ENCODE measurements at regions not wholly inside any gene's neighbourhood (a gene's known extent, or its start where the extent isn't known, plus 50 kb on each side); places are given as distances from the start of the nearest gene placed in this dataset.

DNA sequence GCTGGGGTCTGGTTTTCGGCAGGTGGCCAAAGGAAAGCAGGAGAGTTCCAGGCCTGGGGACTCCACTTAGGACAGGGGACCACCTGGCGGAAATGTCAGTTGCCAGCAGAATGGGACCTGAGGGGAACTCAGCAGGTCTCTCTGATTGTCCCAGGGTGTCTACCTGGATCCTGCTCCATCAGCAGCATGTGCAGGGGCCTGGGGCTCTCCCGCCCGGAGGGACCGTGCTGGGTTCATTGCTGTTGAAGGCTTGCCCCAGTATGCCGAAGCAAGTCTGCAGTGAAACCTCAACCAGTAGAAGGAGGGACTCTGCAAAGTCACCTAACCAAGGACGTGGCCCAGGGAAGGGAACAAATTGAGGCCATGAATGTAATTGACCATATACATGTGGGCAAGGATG lies 506.5 kb upstream of the MKI67 start:
- Mint-ChIP-seq H3K36me3 (no peaks in the 10 kb centered on the region), H3K27ac (no peak overlapping the region), H3K4me3 (no peak overlapping the region), H3K4me1 (no peaks in the 10 kb centered on the region), H3K27me3 (peaks cover 4 to 24% (median 9%) of the 10 kb centered on the region in 5 donors), H3K9me3 (peaks cover 0 to 2% (median 0%) of the 10 kb centered on the region in 9 donors)
- DNase-seq, result no peak
- POLR2A ChIA-PET, result no interaction called here
- no peak for ATAC-seq

DNA sequence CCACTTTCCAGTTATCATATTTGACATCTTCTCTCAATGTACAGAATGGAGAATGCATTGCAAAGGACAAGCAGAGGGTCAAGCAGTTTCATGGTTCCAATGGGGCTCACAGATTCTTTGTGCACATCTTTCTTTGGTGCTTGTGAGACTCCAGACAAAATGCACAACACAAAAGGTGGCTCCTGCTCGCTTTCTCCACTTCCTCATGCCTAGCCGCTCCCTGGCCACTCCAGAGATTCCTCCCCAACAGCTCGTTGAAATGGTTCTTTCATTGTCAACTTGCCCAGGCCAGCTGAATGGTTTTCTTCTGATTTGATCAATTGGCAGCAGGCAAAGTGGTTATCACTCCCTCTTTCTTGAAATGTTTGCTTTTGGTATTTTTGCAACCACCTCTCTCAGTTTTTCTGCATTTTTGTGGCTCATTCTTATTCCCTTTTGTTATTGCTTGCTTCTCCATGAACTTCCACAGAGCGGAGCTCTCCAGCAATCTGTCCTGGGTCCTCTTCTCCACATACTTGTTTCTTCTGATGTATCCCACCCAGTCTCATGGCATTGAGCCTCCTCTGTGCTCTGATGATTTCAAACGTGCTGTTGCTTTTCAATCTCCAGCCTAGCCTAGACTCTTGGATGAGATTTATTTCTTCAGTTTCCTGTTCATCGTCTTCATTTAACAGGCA lies 507.8 kb upstream of the MKI67 start:
- POLR2A ChIA-PET, result no interaction called here
- ATAC-seq (no peak), DNase-seq (no peak)
- Mint-ChIP-seq H3K9me3 (peaks cover 0 to 5% (median 2%) of the 10 kb centered on the region in 9 donors), H3K27me3 (peaks cover 4 to 24% (median 9%) of the 10 kb centered on the region in 5 donors), H3K4me3 (no peak overlapping the region), H3K36me3 (no peaks in the 10 kb centered on the region), H3K4me1 (no peaks in the 10 kb centered on the region), H3K27ac (no peak overlapping the region)

DNA sequence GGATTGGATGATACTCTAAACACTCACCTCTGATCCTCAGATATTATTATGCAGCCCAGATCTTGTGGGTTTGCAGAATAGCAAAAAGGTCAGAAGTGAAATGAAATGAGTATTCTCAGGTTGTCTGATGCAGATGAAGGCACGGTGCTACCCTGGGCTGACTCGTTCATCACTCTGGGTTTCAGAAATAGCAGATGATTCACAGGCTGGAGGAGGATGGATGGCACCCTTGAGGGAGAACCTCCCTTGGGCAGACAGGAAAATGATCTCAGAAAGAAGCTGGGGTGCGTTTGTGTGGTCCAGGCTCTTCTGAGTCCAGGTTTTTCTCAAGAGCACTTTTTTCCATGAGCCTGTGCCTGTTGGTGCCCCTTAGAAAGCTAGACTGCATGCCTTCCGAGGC lies 515.8 kb upstream of the MKI67 start:
- Mint-ChIP-seq H3K27me3 (peaks cover 2 to 11% (median 4%) of the 10 kb centered on the region in 5 donors), H3K27ac (no peak overlapping the region), H3K4me3 (no peak overlapping the region), H3K9me3 (peaks cover 0 to 6% (median 2%) of the 10 kb centered on the region in 9 donors), H3K4me1 (no peaks in the 10 kb centered on the region), H3K36me3 (no peaks in the 10 kb centered on the region)
- ATAC-seq (no peak), DNase-seq (no peak)
- POLR2A ChIA-PET, result no interaction called here

DNA sequence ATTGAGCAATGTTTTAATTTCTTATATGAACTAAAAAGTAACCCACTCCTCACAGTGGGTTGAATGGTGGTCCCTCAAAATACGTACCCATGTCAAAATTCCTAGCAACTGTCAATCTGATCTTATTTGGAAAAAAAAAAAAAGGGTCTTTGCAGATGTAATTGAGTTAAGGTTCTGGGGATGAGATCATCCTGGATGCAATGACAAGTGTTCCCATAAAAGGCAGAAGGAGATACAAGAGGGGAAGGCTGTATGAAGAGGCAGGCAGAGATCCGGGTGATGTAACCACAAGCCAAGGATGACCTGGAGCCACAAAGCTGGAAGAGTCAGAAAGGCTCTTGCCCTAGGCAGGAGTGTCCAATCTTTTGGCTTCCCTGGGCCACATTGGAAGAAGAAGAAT lies 516.3 kb upstream of the MKI67 start:
- Mint-ChIP-seq H3K9me3 (peaks cover 0 to 6% (median 2%) of the 10 kb centered on the region in 9 donors), H3K27ac (no peak overlapping the region), H3K4me3 (no peak overlapping the region), H3K36me3 (no peaks in the 10 kb centered on the region), H3K4me1 (no peaks in the 10 kb centered on the region), H3K27me3 (peaks cover 2 to 11% (median 9%) of the 10 kb centered on the region in 5 donors)
- POLR2A ChIA-PET, result no interaction called here
- ATAC-seq (no peak), DNase-seq (no peak)

DNA sequence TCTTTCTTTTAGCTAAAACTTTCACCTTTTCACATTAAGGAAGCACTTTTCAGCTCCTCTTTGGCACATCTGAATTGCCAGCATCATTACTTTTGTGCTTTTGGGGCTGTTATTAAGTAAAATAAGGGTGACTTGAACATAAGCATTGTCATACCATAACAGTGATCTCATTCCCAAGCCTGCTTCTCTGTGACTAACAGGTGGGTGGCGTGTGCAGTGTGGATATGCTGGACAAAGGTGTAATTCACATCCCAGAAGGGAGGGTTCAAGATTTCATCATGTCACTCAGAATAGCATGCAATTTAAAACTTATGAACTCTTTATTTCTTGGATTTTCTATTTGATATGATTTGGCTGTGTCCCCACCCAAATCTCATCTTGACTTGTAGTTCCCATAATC lies 517.4 kb upstream of the MKI67 start:
- peaks cover 0 to 5% (median 2%) of the 10 kb centered on the region in 9 donors for H3K9me3 Mint-ChIP-seq
- no peaks in the 10 kb centered on the region for H3K36me3 Mint-ChIP-seq
- H3K4me3 Mint-ChIP-seq, result no peak overlapping the region
- POLR2A ChIA-PET, result no interaction called here
- H3K27me3 Mint-ChIP-seq, result peaks cover 2 to 11% (median 9%) of the 10 kb centered on the region in 5 donors
- DNase-seq, result no peak
- no peak for ATAC-seq
- no peak overlapping the region for H3K27ac Mint-ChIP-seq
- no peaks in the 10 kb centered on the region for H3K4me1 Mint-ChIP-seq

DNA sequence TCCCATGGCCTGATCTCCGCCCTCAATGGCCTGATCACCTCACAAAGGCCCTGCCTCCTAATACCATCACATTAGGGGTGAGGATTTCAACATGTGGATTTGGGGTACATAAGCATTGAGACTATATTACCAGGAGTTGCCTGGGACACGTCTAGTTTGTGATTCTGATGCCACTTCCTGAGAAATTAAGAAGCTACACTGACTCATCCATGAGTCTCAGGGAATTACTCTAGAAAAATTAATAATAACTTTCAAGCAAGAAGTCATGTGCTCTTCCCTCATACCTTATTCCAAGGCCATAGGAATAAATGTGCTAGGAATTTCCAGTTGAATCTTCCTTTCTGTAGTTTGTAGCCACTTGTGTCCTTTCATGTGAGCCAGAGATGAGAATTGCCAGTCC lies 519.3 kb upstream of the MKI67 start:
- Mint-ChIP-seq H3K4me3 (no peak overlapping the region), H3K9me3 (peaks cover 0 to 6% (median 0%) of the 10 kb centered on the region in 9 donors), H3K4me1 (no peaks in the 10 kb centered on the region), H3K27ac (no peak overlapping the region), H3K36me3 (no peaks in the 10 kb centered on the region), H3K27me3 (peaks cover 2 to 15% (median 11%) of the 10 kb centered on the region in 5 donors)
- ATAC-seq, result no peak
- no peak for DNase-seq
- POLR2A ChIA-PET, result no interaction called here

DNA sequence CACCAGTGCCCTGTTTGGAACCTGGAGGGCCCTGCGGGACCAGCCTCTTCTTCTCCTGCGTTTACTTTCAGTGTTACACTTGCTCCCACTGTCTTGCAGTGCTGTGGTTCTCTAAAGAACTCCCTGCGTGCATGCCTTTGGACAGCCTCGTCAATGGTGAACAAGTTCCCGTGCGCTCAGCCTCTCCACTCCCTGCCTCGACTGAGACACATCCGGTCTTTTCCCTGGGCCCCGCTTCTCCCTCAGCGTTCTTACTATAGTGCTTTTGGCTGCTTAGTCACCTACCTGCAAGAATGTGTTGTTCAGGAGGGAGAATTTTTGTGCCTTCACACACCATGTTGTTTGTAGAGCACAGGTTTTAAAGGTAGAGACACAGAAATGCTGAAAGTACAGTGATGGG lies 520.7 kb upstream of the MKI67 start:
- H3K9me3 Mint-ChIP-seq, result peaks cover 0 to 8% (median 2%) of the 10 kb centered on the region in 9 donors
- POLR2A ChIA-PET, result no interaction called here
- no peaks in the 10 kb centered on the region for H3K36me3 Mint-ChIP-seq
- no peak overlapping the region for H3K4me3 Mint-ChIP-seq
- peaks cover 2 to 14% (median 11%) of the 10 kb centered on the region in 5 donors for H3K27me3 Mint-ChIP-seq
- no peak for ATAC-seq
- no peak overlapping the region for H3K27ac Mint-ChIP-seq
- DNase-seq, result no peak
- H3K4me1 Mint-ChIP-seq, result no peaks in the 10 kb centered on the region

DNA sequence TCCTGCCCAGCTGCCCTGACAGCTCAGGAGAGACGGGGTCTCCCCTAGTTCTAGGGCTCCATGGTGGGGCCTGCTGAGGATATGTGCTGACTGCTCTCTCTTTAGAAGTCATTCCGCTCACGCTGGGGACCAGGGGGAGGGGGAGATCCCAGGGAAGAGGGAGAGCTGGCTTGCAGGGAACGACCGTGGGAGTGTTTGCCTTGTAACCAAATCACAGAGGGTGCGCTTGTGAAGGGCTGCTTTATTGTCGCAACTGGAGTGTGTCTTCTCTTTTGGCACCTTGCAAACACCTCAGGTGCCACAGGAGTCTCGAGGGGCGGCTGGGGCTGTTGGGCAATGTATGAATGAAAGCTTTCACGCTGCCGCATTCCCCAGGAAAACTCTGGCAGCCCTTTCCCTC lies 531.3 kb upstream of the MKI67 start:
- H3K9me3 Mint-ChIP-seq, result peaks cover 0 to 9% (median 0%) of the 10 kb centered on the region in 9 donors
- peaks cover 0 to 13% (median 8%) of the 10 kb centered on the region in 5 donors for H3K27me3 Mint-ChIP-seq
- H3K27ac Mint-ChIP-seq, result peak overlapping the region in 1 of 10 donors; percentile 41
- H3K4me3 Mint-ChIP-seq, result no peak overlapping the region
- H3K36me3 Mint-ChIP-seq, result no peaks in the 10 kb centered on the region
- H3K4me1 Mint-ChIP-seq, result no peaks in the 10 kb centered on the region
- no peak for DNase-seq
- POLR2A ChIA-PET, result no interaction called here
- no peak for ATAC-seq

DNA sequence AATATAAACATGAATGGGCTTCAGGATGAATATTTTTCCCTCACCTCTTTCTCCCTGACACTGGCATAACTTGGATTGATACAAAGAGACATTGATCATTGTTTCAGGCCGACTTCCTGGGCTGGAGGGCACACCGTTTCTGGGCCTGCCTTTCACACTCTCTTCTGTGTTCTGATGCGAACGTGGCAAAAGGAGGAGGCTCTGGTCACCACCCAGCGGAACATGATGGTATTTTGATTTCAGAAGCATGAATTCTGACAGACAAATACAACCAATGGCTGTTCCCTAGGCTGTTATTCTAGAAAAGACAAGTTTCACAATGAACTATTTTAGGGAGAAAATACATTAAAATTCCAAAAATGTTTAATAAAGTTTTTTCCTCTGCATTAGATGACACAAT lies 534.5 kb upstream of the MKI67 start:
- Mint-ChIP-seq H3K27me3 (peaks cover 10 to 28% (median 16%) of the 10 kb centered on the region in 5 donors), H3K4me1 (no peaks in the 10 kb centered on the region), H3K27ac (no peak overlapping the region), H3K4me3 (no peak overlapping the region), H3K9me3 (peaks cover 0 to 28% (median 9%) of the 10 kb centered on the region in 9 donors), H3K36me3 (peaks cover 0 to 9% (median 0%) of the 10 kb centered on the region in 3 donors)
- DNase-seq (no peak), ATAC-seq (no peak)
- POLR2A ChIA-PET, result no interaction called here

DNA sequence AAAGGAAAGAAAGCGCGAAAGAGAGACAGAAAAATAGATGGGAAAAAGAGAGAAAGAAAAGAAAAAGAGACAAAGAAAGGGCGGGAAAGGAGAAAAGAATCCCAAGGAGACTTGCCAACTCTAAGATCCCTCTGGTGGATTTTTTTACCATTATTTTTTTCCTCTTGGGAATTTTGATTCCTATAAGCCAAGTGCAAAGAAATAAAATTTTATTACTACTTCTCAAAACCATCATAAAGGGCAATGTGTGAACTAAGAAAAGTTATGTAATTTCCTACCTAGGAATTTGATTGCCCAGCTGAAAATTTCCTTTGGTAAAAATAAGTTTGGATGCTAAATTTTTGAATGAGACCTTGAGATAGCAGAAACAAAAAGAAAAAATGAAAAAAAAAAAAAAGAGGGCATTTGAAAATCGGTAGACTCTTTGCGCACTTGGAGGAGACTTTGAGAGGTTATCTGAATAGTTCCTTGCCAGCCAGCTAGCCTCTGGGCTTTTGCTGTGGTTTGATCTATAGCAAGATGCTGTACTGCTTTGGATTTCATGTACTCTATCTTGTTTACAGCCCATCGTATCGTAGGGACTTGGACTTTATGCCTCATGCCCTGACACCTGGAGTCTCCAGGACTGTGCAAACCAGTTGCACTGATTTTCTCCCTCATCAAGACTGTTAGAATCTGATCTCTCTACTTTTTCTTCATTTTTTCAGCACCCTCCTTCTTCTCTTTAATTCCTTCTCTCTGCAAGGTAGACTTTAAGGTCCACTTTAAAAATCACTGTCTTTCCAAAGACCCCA lies 535.4 kb upstream of the MKI67 start:
- POLR2A ChIA-PET, result interaction anchor here (0.6 kb wide), 1 partner anchor 1168 kb away, joined by 3 read pairs; no protein-coding TSS in a partner anchor
- no peak for DNase-seq
- peaks cover 10 to 28% (median 16%) of the 10 kb centered on the region in 5 donors for H3K27me3 Mint-ChIP-seq

DNA sequence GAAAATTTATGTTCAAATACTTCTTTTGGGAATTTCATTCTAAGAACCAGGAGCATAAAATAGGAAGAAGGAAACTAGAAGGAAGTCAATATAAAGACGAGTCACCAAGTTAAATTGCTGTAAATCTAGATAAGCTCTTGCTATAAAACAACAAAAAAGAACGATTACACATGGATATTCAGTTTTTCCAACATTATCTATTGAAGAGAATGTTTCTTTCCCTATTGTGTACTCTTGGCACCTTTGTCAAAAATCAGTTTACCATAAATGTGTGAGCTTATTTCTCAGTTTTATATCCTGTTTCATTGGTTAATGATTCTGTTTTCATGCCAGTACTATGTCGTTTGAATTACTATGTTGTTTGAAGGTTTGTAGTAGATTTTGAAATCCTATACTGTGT lies 536.3 kb upstream of the MKI67 start:
- Mint-ChIP-seq H3K36me3 (peaks cover 0 to 9% (median 0%) of the 10 kb centered on the region in 3 donors), H3K4me1 (no peaks in the 10 kb centered on the region), H3K27ac (no peak overlapping the region), H3K9me3 (peaks cover 0 to 28% (median 9%) of the 10 kb centered on the region in 9 donors), H3K4me3 (no peak overlapping the region), H3K27me3 (peaks cover 10 to 28% (median 16%) of the 10 kb centered on the region in 5 donors)
- DNase-seq (no peak), ATAC-seq (no peak)
- POLR2A ChIA-PET, result interaction anchor here (0.6 kb wide), 1 partner anchor 9 kb away, joined by 3 read pairs; no protein-coding TSS in a partner anchor

More for the DNA sequence above, 535.4 kb upstream of the MKI67 start:
- Mint-ChIP-seq H3K36me3 (peaks cover 0 to 9% (median 0%) of the 10 kb centered on the region in 3 donors), H3K9me3 (peaks cover 0 to 28% (median 9%) of the 10 kb centered on the region in 9 donors), H3K4me1 (no peaks in the 10 kb centered on the region), H3K27ac (no peak overlapping the region), H3K4me3 (no peak overlapping the region)
- ATAC-seq, result no peak

DNA sequence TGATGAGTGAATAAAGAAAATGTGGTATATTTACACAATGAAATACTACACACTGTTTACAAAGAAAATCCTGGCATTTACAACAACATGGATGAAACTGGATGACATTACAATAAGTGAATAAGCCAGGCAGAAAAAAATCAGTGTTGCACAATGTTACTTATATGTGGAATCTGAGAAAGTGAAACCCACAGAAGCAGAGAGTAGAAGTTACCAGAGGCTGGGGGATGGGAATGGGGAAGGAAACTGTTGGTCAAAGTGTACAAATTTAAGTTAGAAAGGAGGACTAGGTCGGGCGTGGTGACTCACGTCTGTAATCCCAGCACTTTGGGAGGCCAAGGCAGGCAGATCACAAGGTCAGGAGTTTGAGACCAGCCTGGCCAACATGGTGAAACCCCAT lies 538.5 kb upstream of the MKI67 start:
- peaks cover 0 to 9% (median 0%) of the 10 kb centered on the region in 3 donors for H3K36me3 Mint-ChIP-seq
- POLR2A ChIA-PET, result no interaction called here
- ATAC-seq (no peak), DNase-seq (no peak)
- H3K4me3 Mint-ChIP-seq, result no peak overlapping the region
- H3K27ac Mint-ChIP-seq, result no peak overlapping the region
- H3K27me3 Mint-ChIP-seq, result peaks cover 10 to 26% (median 14%) of the 10 kb centered on the region in 5 donors
- H3K4me1 Mint-ChIP-seq, result no peaks in the 10 kb centered on the region
- H3K9me3 Mint-ChIP-seq, result peaks cover 0 to 28% (median 10%) of the 10 kb centered on the region in 9 donors

DNA sequence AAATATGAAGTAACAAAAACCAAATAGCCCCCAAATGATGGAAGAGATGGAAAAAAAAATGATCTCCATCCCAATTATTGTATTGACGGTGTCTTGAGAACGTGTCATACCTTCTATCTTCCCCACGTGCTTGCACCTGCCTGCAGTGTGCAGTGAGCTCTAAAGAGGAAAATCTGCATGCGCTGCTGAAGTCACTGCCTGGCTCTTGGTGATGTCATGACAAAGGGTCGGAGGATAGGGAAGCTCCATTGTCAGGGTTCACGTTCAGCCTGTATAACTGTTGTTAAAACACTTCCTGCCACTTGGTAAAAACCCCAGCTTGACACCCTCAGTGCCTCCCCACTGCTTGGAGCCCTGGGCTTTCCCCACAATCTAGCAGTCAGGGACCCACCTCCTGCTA lies 549.2 kb upstream of the MKI67 start:
- H3K4me1 Mint-ChIP-seq, result no peaks in the 10 kb centered on the region
- peaks cover 2 to 18% (median 16%) of the 10 kb centered on the region in 5 donors for H3K27me3 Mint-ChIP-seq
- POLR2A ChIA-PET, result no interaction called here

More for the DNA sequence above, 549.2 kb upstream of the MKI67 start:
- Mint-ChIP-seq H3K4me3 (no peak overlapping the region), H3K9me3 (peaks cover 0 to 3% (median 0%) of the 10 kb centered on the region in 9 donors), H3K27ac (no peak overlapping the region), H3K36me3 (no peaks in the 10 kb centered on the region)
- ATAC-seq, result no peak
- DNase-seq, result no peak
